SK-N-SH treated with all-trans-retinoic acid at 6 μM for 48 hours (cell line): ENCODE measurements at regions not wholly inside any gene's neighbourhood (a gene's known extent, or its start where the extent isn't known, plus 50 kb on each side); places are given as distances from the start of the nearest gene placed in this dataset.

Source experiments
- ATAC-seq: fragments of 200-7000 bp; cut with Tn5 transposase; 3 replicates; pipeline ENCODE4 v1.9.1; 2020; ENCODE audit warnings: mild to moderate bottlenecking, moderate library complexity
- ARNTL ChIP-seq: fragments of 450-650 bp; formaldehyde crosslinking; IDR thresholded peaks from 2 replicates; pipeline ENCODE4 v1.5.0; 2020; ENCODE audit warnings: low read depth, mild to moderate bottlenecking, moderate library complexity, borderline replicate concordance
- BACH2 ChIP-seq: fragments of 250-450 bp; sonication (Bioruptor Pico); IDR thresholded peaks from 2 replicates; pipeline ENCODE4 v1.9.0; 2021; ENCODE audit warnings: mild to moderate bottlenecking, borderline replicate concordance
- ESRRG ChIP-seq: fragments of 250-450 bp; sonication (Bioruptor Pico); IDR thresholded peaks from 2 replicates; pipeline ENCODE4 v1.6.1; 2021; ENCODE audit warnings: mild to moderate bottlenecking
- GLIS3 ChIP-seq: fragments of 250-450 bp; sonication (Bioruptor Pico); IDR thresholded peaks from 2 replicates; pipeline ENCODE4 v1.5.0; 2020; ENCODE audit warnings: mild to moderate bottlenecking, moderate library complexity
- ISL1 ChIP-seq: fragments of 250-450 bp; sonication (Bioruptor Pico); IDR thresholded peaks from 2 replicates; pipeline ENCODE4 v2.1.2; 2022; ENCODE audit warnings: mild to moderate bottlenecking, moderate library complexity
- POU6F1 ChIP-seq: fragments of 250-450 bp; sonication (Bioruptor Pico); IDR thresholded peaks from 2 replicates; pipeline ENCODE4 v1.8.0; 2021; ENCODE audit warnings: low read depth, mild to moderate bottlenecking, moderate library complexity, borderline replicate concordance
- PPARA ChIP-seq: fragments of 250-450 bp; sonication (Bioruptor Pico); IDR thresholded peaks from 2 replicates; pipeline ENCODE4 v1.5.0; 2020; ENCODE audit warnings: mild to moderate bottlenecking, borderline replicate concordance
- RARB ChIP-seq: fragments of 250-450 bp; sonication (Bioruptor Pico); IDR thresholded peaks from 2 replicates; pipeline ENCODE4 v1.8.0; 2021; ENCODE audit warnings: mild to moderate bottlenecking, moderate library complexity
- SNAI2 ChIP-seq: fragments of 250-450 bp; sonication (Bioruptor Pico); IDR thresholded peaks from 2 replicates; pipeline ENCODE4 v1.5.0; 2020; ENCODE audit warnings: mild to moderate bottlenecking, moderate library complexity
- TCF4 ChIP-seq: fragments of 250-450 bp; sonication (Bioruptor Pico); IDR thresholded peaks from 2 replicates; pipeline ENCODE4 v1.8.0; 2021; ENCODE audit warnings: mild to moderate bottlenecking, moderate library complexity, borderline replicate concordance
- TOX ChIP-seq: fragments of 250-450 bp; sonication (Bioruptor Pico); IDR thresholded peaks from 2 replicates; pipeline ENCODE4 v1.8.0; 2021; ENCODE audit warnings: mild to moderate bottlenecking, moderate library complexity, borderline replicate concordance
- TSHZ2 ChIP-seq: fragments of 250-450 bp; sonication (Bioruptor Pico); IDR thresholded peaks from 2 replicates; pipeline ENCODE4 v1.5.0; 2020; ENCODE audit warnings: mild to moderate bottlenecking, moderate library complexity
- ZC3H10 ChIP-seq: fragments of 250-450 bp; sonication (Bioruptor Pico); IDR thresholded peaks from 2 replicates; pipeline ENCODE4 v1.5.1; 2021; ENCODE audit warnings: mild to moderate bottlenecking, moderate library complexity
- ZFP3 ChIP-seq: fragments of 250-450 bp; sonication (Bioruptor Pico); IDR thresholded peaks from 2 replicates; pipeline ENCODE4 v1.5.0; 2020; ENCODE audit warnings: mild to moderate bottlenecking, moderate library complexity
- ZFP30 ChIP-seq: fragments of 450-650 bp; formaldehyde crosslinking; IDR thresholded peaks from 2 replicates; pipeline ENCODE4 v1.5.0; 2022; ENCODE audit warnings: mild to moderate bottlenecking, moderate library complexity
- ZNF565 ChIP-seq: fragments of 450-650 bp; formaldehyde crosslinking; conservative IDR thresholded peaks from 2 replicates; pipeline ENCODE4 v1.5.0; 2020; ENCODE audit warnings: low read depth, mild to moderate bottlenecking, moderate library complexity
- ZNF70 ChIP-seq: fragments of 450-650 bp; formaldehyde crosslinking; IDR thresholded peaks from 2 replicates; pipeline ENCODE4 v1.5.0; 2020; ENCODE audit warnings: mild to moderate bottlenecking, moderate library complexity
- ZNF8 ChIP-seq: fragments of 450-650 bp; formaldehyde crosslinking; IDR thresholded peaks from 2 replicates; pipeline ENCODE4 v1.5.0; 2020; ENCODE audit warnings: mild to moderate bottlenecking, moderate library complexity
- TF ChIP-seq, protein P1 (sequence below): fragments of 250-450 bp; sonication (Bioruptor Pico); IDR thresholded peaks from 2 replicates; pipeline ENCODE4 v1.5.1; 2020; ENCODE audit warnings: low read depth, mild to moderate bottlenecking, moderate library complexity
- TF ChIP-seq, protein P2 (sequence below): fragments of 250-450 bp; sonication (Bioruptor Pico); IDR thresholded peaks from 2 replicates; pipeline ENCODE4 v1.5.1; 2021; ENCODE audit warnings: mild to moderate bottlenecking, moderate library complexity
- TF ChIP-seq, protein P3 (sequence below): fragments of 250-450 bp; sonication (Bioruptor Pico); IDR thresholded peaks from 2 replicates; pipeline ENCODE4 v1.8.0; 2020; ENCODE audit warnings: mild to moderate bottlenecking, moderate library complexity, borderline replicate concordance

DNA sequence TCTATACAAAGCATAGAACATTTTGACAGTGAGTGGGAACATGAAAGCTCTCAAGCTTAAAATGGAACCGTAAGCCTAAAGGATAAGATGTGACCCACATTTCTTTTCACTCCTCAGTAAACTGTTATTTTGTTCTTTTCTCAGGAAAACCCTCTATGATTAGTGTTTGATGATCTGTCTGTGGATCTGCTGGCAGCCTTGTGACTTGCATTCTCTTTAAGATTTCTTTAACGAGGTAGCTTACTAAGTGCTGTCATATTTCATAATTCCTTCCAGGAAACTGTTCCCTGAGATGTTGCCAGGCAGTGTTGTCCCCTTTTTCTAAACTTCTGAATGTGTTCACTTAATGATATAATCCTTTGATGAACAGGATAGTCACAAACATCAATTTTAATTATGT is 167.6 kb downstream of the PYDC2 start:
- no peak for TF ChIP-seq SNAI2 (CRISPR knock-in tag)
- TF ChIP-seq, protein P1, sequence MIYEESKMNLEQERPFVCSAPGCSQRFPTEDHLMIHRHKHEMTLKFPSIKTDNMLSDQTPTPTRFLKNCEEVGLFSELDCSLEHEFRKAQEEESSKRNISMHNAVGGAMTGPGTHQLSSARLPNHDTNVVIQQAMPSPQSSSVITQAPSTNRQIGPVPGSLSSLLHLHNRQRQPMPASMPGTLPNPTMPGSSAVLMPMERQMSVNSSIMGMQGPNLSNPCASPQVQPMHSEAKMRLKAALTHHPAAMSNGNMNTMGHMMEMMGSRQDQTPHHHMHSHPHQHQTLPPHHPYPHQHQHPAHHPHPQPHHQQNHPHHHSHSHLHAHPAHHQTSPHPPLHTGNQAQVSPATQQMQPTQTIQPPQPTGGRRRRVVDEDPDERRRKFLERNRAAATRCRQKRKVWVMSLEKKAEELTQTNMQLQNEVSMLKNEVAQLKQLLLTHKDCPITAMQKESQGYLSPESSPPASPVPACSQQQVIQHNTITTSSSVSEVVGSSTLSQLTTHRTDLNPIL (CRISPR knock-in tag), result no peak
- no peak for TF ChIP-seq GLIS3 (CRISPR knock-in tag)
- TF ChIP-seq BACH2, result no peak
- TF ChIP-seq, protein P2, sequence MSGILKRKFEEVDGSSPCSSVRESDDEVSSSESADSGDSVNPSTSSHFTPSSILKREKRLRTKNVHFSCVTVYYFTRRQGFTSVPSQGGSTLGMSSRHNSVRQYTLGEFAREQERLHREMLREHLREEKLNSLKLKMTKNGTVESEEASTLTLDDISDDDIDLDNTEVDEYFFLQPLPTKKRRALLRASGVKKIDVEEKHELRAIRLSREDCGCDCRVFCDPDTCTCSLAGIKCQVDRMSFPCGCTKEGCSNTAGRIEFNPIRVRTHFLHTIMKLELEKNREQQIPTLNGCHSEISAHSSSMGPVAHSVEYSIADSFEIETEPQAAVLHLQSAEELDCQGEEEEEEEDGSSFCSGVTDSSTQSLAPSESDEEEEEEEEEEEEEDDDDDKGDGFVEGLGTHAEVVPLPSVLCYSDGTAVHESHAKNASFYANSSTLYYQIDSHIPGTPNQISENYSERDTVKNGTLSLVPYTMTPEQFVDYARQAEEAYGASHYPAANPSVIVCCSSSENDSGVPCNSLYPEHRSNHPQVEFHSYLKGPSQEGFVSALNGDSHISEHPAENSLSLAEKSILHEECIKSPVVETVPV (CRISPR knock-in tag), result no peak
- no peak for TF ChIP-seq TOX (CRISPR knock-in tag)
- TF ChIP-seq TSHZ2 (CRISPR knock-in tag), result no peak
- TF ChIP-seq ESRRG (CRISPR knock-in tag), result no peak
- TF ChIP-seq ZNF70 (CRISPR knock-in tag), result no peak
- TF ChIP-seq ZNF565 (CRISPR knock-in tag), result no peak
- TF ChIP-seq POU6F1 (CRISPR knock-in tag), result no peak
- no peak for TF ChIP-seq ARNTL (CRISPR knock-in tag)
- TF ChIP-seq ZFP3, result no peak
- no peak for TF ChIP-seq RARB (CRISPR knock-in tag)
- no peak for TF ChIP-seq ZC3H10 (CRISPR knock-in tag)
- no peak for ATAC-seq

- no peak for ATAC-seq
- TF ChIP-seq ARNTL (CRISPR knock-in tag), result no peak
- no peak for TF ChIP-seq ZFP30
- no peak for TF ChIP-seq PPARA (CRISPR knock-in tag)
- no peak for TF ChIP-seq ZNF8 (CRISPR knock-in tag)
- no peak for TF ChIP-seq ISL1 (CRISPR knock-in tag)
- no peak for TF ChIP-seq TOX (CRISPR knock-in tag)
- TF ChIP-seq, protein P2 (CRISPR knock-in tag), result no peak
- no peak for TF ChIP-seq ZNF70 (CRISPR knock-in tag)
- TF ChIP-seq TSHZ2 (CRISPR knock-in tag), result no peak
- TF ChIP-seq ZC3H10 (CRISPR knock-in tag), result no peak
- no peak for TF ChIP-seq TCF4 (CRISPR knock-in tag)
- TF ChIP-seq GLIS3 (CRISPR knock-in tag), result no peak
- no peak for TF ChIP-seq RARB (CRISPR knock-in tag)
- TF ChIP-seq ESRRG (CRISPR knock-in tag), result no peak
- TF ChIP-seq, protein P3, sequence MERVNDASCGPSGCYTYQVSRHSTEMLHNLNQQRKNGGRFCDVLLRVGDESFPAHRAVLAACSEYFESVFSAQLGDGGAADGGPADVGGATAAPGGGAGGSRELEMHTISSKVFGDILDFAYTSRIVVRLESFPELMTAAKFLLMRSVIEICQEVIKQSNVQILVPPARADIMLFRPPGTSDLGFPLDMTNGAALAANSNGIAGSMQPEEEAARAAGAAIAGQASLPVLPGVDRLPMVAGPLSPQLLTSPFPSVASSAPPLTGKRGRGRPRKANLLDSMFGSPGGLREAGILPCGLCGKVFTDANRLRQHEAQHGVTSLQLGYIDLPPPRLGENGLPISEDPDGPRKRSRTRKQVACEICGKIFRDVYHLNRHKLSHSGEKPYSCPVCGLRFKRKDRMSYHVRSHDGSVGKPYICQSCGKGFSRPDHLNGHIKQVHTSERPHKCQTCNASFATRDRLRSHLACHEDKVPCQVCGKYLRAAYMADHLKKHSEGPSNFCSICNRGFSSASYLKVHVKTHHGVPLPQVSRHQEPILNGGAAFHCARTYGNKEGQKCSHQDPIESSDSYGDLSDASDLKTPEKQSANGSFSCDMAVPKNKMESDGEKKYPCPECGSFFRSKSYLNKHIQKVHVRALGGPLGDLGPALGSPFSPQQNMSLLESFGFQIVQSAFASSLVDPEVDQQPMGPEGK, result no peak
- TF ChIP-seq, protein P1 (CRISPR knock-in tag), result no peak
Measured at GRCh38 chr3:191631496-191631895, 170.5 kb downstream of the PYDC2 start.
